MM.1S (cell line): ENCODE measurements at regions not wholly inside any gene's neighbourhood (a gene's known extent, or its start where the extent isn't known, plus 50 kb on each side); places are given as distances from the start of the nearest gene placed in this dataset.

Experiments used
- DNase-seq: peaks from one replicate; pipeline ENCODE4 v3.0.0-alpha.2; 2015
- H2AFZ ChIP-seq: fragments of 300-600 bp; sonication (generic); 2 replicates; pipeline ENCODE4 v1.6.0; 2016; ENCODE audit warnings: antibody characterized with exemption, low read length
- H3F3A ChIP-seq: fragments of 300-600 bp; sonication (generic); 2 replicates; pipeline ENCODE4 v1.6.1; 2016; ENCODE audit warnings: mild to moderate bottlenecking, antibody characterized with exemption, low read length, moderate library complexity, mixed read lengths; ENCODE audit not compliant: insufficient read depth
- H3K27ac ChIP-seq: fragments of 300-600 bp; sonication (generic); 2 replicates; pipeline ENCODE4 v1.5.1; 2016; ENCODE audit warnings: mild to moderate bottlenecking, low read length
- H3K27me3 ChIP-seq: fragments of 300-600 bp; sonication (generic); replicated peaks from 2 replicates; pipeline ENCODE4 v1.6.0; 2016; ENCODE audit warnings: low read length; ENCODE audit not compliant: insufficient read depth
- H3K36me3 ChIP-seq: fragments of 300-600 bp; sonication (generic); replicated peaks from 2 replicates; pipeline ENCODE4 v1.6.1; 2016; ENCODE audit warnings: mild to moderate bottlenecking, low read length, mixed read lengths; ENCODE audit not compliant: insufficient read depth
- H3K4me1 ChIP-seq: fragments of 300-600 bp; sonication (generic); 2 replicates; pipeline ENCODE4 v1.6.1; 2016; ENCODE audit warnings: low read length, mixed read lengths
- H3K4me2 ChIP-seq: fragments of 300-600 bp; sonication (generic); 2 replicates; pipeline ENCODE4 v1.6.0; 2016; ENCODE audit warnings: low read depth, low read length
- H3K4me3 ChIP-seq: fragments of 300-600 bp; sonication (generic); 2 replicates; pipeline ENCODE4 v1.5.1; 2016; ENCODE audit warnings: low read length, mixed read lengths
- H3K79me2 ChIP-seq: fragments of 300-600 bp; sonication (generic); 2 replicates; pipeline ENCODE4 v1.6.1; 2016; ENCODE audit warnings: mixed run types, low read length, mixed read lengths
- H3K9ac ChIP-seq: fragments of 300-600 bp; sonication (generic); 2 replicates; pipeline ENCODE4 v1.6.1; 2016; ENCODE audit warnings: low read length, mixed read lengths
- H3K9me2 ChIP-seq: fragments of 300-600 bp; sonication (generic); replicated peaks from 2 replicates; pipeline ENCODE4 v1.6.1; 2016; ENCODE audit warnings: mild to moderate bottlenecking, low read length, mixed read lengths; ENCODE audit not compliant: insufficient read depth
- H3K9me3 ChIP-seq: fragments of 300-600 bp; sonication (generic); replicated peaks from 2 replicates; pipeline ENCODE4 v1.6.1; 2016; ENCODE audit warnings: mild to moderate bottlenecking, low read length, mixed read lengths; ENCODE audit not compliant: insufficient read depth
- H4K20me1 ChIP-seq: fragments of 300-600 bp; sonication (generic); 2 replicates; pipeline ENCODE4 v1.6.1; 2016; ENCODE audit warnings: mild to moderate bottlenecking, low read length, moderate library complexity, mixed read lengths; ENCODE audit not compliant: insufficient read depth
- EZH2 ChIP-seq: fragments of 300-600 bp; sonication (generic); optimal IDR thresholded peaks from 2 replicates; pipeline ENCODE3; 2017; ENCODE audit warnings: low read depth, mild to moderate bottlenecking, antibody characterized with exemption, low read length, mixed read lengths
- EZH2phosphoT487 ChIP-seq: fragments of 300-600 bp; sonication (generic); IDR thresholded peaks from 2 replicates; pipeline ENCODE4 v1.6.1; 2018; ENCODE audit warnings: antibody characterized with exemption, low read length
- TF ChIP-seq, protein P1 (sequence below): fragments of 300-600 bp; sonication (generic); IDR thresholded peaks from 2 replicates; pipeline ENCODE4 v1.5.1; 2016; ENCODE audit warnings: antibody characterized with exemption, low read length, mixed read lengths

DNA sequence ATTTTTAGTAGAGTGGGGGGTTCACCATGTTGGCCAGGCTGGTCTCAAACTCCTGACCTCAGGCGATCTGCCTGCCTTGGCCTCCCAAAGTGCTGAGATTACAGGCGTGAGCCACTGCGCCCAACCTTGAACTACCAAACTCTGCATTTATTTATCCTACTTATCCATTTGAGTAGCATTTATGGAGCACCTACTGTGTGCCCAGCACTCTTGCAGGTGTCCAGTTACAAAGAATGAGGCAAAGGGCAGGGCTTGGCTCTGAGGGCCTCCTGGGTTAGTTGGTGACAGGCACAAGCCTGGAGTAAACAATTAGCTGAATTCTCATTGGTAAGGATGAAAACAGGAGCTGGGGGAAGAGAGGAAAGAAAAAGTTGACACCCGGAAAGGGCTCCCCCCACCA lies 93.4 kb upstream of the FOXP4 start:
- no peaks in the 10 kb centered on the region for H3K4me1 ChIP-seq

GRCh38 chr6:41453244-41453643 lies 92.9 kb upstream of the FOXP4 start:
- no peak for DNase-seq
- no peaks in the 10 kb centered on the region for H3K9me3 ChIP-seq
- H2AFZ ChIP-seq, result no peak overlapping the region
- no peaks in the 10 kb centered on the region for H3F3A ChIP-seq
- no peak overlapping the region for H3K4me2 ChIP-seq
- H3K79me2 ChIP-seq, result no peaks in the 10 kb centered on the region
- H3K4me3 ChIP-seq, result no peak overlapping the region
- no peaks in the 10 kb centered on the region for H3K36me3 ChIP-seq
- H3K4me1 ChIP-seq, result no peaks in the 10 kb centered on the region
- H3K9me2 ChIP-seq, result no peaks in the 10 kb centered on the region
- no peak overlapping the region for H3K27ac ChIP-seq
- no peak for TF ChIP-seq EZH2
- TF ChIP-seq EZH2phosphoT487, result no peak
- TF ChIP-seq, protein P1, sequence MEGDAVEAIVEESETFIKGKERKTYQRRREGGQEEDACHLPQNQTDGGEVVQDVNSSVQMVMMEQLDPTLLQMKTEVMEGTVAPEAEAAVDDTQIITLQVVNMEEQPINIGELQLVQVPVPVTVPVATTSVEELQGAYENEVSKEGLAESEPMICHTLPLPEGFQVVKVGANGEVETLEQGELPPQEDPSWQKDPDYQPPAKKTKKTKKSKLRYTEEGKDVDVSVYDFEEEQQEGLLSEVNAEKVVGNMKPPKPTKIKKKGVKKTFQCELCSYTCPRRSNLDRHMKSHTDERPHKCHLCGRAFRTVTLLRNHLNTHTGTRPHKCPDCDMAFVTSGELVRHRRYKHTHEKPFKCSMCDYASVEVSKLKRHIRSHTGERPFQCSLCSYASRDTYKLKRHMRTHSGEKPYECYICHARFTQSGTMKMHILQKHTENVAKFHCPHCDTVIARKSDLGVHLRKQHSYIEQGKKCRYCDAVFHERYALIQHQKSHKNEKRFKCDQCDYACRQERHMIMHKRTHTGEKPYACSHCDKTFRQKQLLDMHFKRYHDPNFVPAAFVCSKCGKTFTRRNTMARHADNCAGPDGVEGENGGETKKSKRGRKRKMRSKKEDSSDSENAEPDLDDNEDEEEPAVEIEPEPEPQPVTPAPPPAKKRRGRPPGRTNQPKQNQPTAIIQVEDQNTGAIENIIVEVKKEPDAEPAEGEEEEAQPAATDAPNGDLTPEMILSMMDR, result no peak
- no peaks in the 10 kb centered on the region for H4K20me1 ChIP-seq
- peaks cover 8% of the 10 kb centered on the region for H3K27me3 ChIP-seq
- no peak overlapping the region for H3K9ac ChIP-seq

More for the DNA sequence above, 93.4 kb upstream of the FOXP4 start:
- Histone ChIP-seq H3K27ac (no peak overlapping the region), H3F3A (no peaks in the 10 kb centered on the region), H3K4me2 (no peak overlapping the region), H3K79me2 (no peaks in the 10 kb centered on the region), H3K9ac (no peak overlapping the region), H3K36me3 (no peaks in the 10 kb centered on the region), H2AFZ (no peak overlapping the region), H3K9me2 (no peaks in the 10 kb centered on the region), H3K9me3 (no peaks in the 10 kb centered on the region), H4K20me1 (no peaks in the 10 kb centered on the region), H3K27me3 (peaks cover 8% of the 10 kb centered on the region), H3K4me3 (no peak overlapping the region)
- DNase-seq, result no peak
- TF ChIP-seq, protein P1, result no peak
- TF ChIP-seq EZH2phosphoT487 (no peak), EZH2 (no peak)

- no peaks in the 10 kb centered on the region for H4K20me1 ChIP-seq
- H3K27ac ChIP-seq, result no peak overlapping the region
- no peaks in the 10 kb centered on the region for H3K9me2 ChIP-seq
- H3K79me2 ChIP-seq, result no peaks in the 10 kb centered on the region
- H3K4me3 ChIP-seq, result no peak overlapping the region
- no peaks in the 10 kb centered on the region for H3K36me3 ChIP-seq
- no peak overlapping the region for H3K4me2 ChIP-seq
- no peaks in the 10 kb centered on the region for H3K4me1 ChIP-seq
- DNase-seq, result no peak
- no peak overlapping the region for H2AFZ ChIP-seq
- peaks cover 13% of the 10 kb centered on the region for H3K27me3 ChIP-seq
- H3K9ac ChIP-seq, result no peak overlapping the region
- TF ChIP-seq EZH2phosphoT487 (no peak), EZH2 (no peak)
- TF ChIP-seq, protein P1, result no peak
- H3K9me3 ChIP-seq, result no peaks in the 10 kb centered on the region
- no peaks in the 10 kb centered on the region for H3F3A ChIP-seq
These were observed 91.9 kb upstream of the FOXP4 start for GRCh38 chr6:41454189-41454789.
